GM23338 (cell line): ENCODE measurements at regions not wholly inside any gene's neighbourhood (a gene's known extent, or its start where the extent isn't known, plus 50 kb on each side); places are given as distances from the start of the nearest gene placed in this dataset.

Experiments used
- ATAC-seq: fragments of 200-7000 bp; cut with Tn5 transposase; 3 replicates; pipeline ENCODE4 v1.9.1; 2020
- DNase-seq: peaks from one replicate; pipeline ENCODE4 v3.0.0-alpha.2; 2015; ENCODE audit warnings: low spot score
- H2AFZ ChIP-seq: fragments of 200-600 bp; sonication (generic); 2 replicates; pipeline ENCODE4 v1.8.0; 2016; ENCODE audit warnings: antibody characterized with exemption, mild to moderate bottlenecking, moderate library complexity
- H3F3A ChIP-seq: fragments of 200-600 bp; sonication (generic); replicated peaks from 2 replicates; pipeline ENCODE4 v1.8.0; 2017; ENCODE audit warnings: antibody characterized with exemption, mixed run types, low read depth
- H3K27ac ChIP-seq: fragments of 200-600 bp; sonication (generic); 2 replicates; pipeline ENCODE4 v1.6.1; 2016; ENCODE audit warnings: low read depth
- H3K27me3 ChIP-seq: fragments of 200-600 bp; sonication (generic); 2 replicates; pipeline ENCODE4 v1.8.0; 2016; ENCODE audit warnings: mild to moderate bottlenecking, mixed run types, moderate library complexity; ENCODE audit not compliant: insufficient read depth
- H3K36me3 ChIP-seq: fragments of 200-600 bp; sonication (generic); 2 replicates; pipeline ENCODE4 v1.8.0; 2016; ENCODE audit warnings: mild to moderate bottlenecking; ENCODE audit not compliant: insufficient read depth
- H3K4me1 ChIP-seq: fragments of 200-600 bp; sonication (generic); 2 replicates; pipeline ENCODE4 v1.8.0; 2016; ENCODE audit warnings: mild to moderate bottlenecking, moderate library complexity; ENCODE audit not compliant: insufficient read depth
- H3K4me2 ChIP-seq: fragments of 200-600 bp; sonication (generic); 2 replicates; pipeline ENCODE4 v1.7.1; 2017; ENCODE audit warnings: mixed run types
- H3K4me3 ChIP-seq: fragments of 200-600 bp; sonication (generic); 2 replicates; pipeline ENCODE4 v1.6.1; 2016; ENCODE audit warnings: mixed run types
- H3K79me2 ChIP-seq: fragments of 200-600 bp; sonication (generic); replicated peaks from 2 replicates; pipeline ENCODE4 v1.8.0; 2017; ENCODE audit warnings: mild to moderate bottlenecking; ENCODE audit not compliant: insufficient read depth
- H3K9me2 ChIP-seq: fragments of 200-600 bp; sonication (generic); 2 replicates; pipeline ENCODE4 v1.8.0; 2017; ENCODE audit not compliant: insufficient read depth
- H4K20me1 ChIP-seq: fragments of 200-600 bp; sonication (generic); replicated peaks from 2 replicates; pipeline ENCODE4 v1.8.0; 2017; ENCODE audit warnings: mild to moderate bottlenecking; ENCODE audit not compliant: insufficient read depth
- H3K27ac Mint-ChIP-seq: 2 replicates; pipeline ENCODE4 v1.8.0; 2020; ENCODE audit warnings: inconsistent platforms, mild to moderate bottlenecking, moderate library complexity, mixed read lengths
- H3K27me3 Mint-ChIP-seq: 3 replicates; pipeline ENCODE4 v1.8.0; 2022; ENCODE audit warnings: low read depth, mild to moderate bottlenecking, moderate library complexity, mixed read lengths, inconsistent platforms; ENCODE audit not compliant: insufficient read depth, poor library complexity
- H3K36me3 Mint-ChIP-seq: 3 replicates; pipeline ENCODE4 v1.8.0; 2021; ENCODE audit warnings: low read depth, mild to moderate bottlenecking, inconsistent platforms, moderate library complexity, mixed read lengths
- H3K4me1 Mint-ChIP-seq: 3 replicates; pipeline ENCODE4 v1.8.0; 2020; ENCODE audit warnings: mild to moderate bottlenecking, inconsistent platforms, mixed read lengths
- H3K4me3 Mint-ChIP-seq: 3 replicates; pipeline ENCODE4 v1.8.0; 2021; ENCODE audit warnings: moderate library complexity, mild to moderate bottlenecking, inconsistent platforms, mixed read lengths
- H3K9me3 Mint-ChIP-seq: 3 replicates; pipeline ENCODE4 v1.8.0; 2020; ENCODE audit warnings: moderate library complexity, mild to moderate bottlenecking, inconsistent platforms, mixed read lengths
- CREB1 ChIP-seq: fragments of 250-450 bp; sonication (Bioruptor Pico); IDR thresholded peaks from 2 replicates; pipeline ENCODE4 v1.5.0; 2020; ENCODE audit warnings: low read depth, mild to moderate bottlenecking, moderate library complexity
- CTCF ChIP-seq, 2 experiments: fragments of 200-600 bp in 1 of 2; sonication (generic) in 1 of 2; conservative IDR thresholded peaks; 2 replicates each; pipeline versions ENCODE4 v1.5.1 to v1.6.1; 2016 to 2017; ENCODE audit warnings: antibody characterized with exemption in 2 of 2, low read depth in 2 of 2, mild to moderate bottlenecking in 2 of 2, moderate library complexity in 1 of 2
- ETS1 ChIP-seq: IDR thresholded peaks from 2 replicates; pipeline ENCODE4 v1.6.1; 2016; ENCODE audit warnings: antibody characterized with exemption
- EZH2 ChIP-seq: fragments of 200-600 bp; sonication (generic); IDR thresholded peaks from one replicate; pipeline ENCODE4 v1.8.0; 2017; ENCODE audit warnings: antibody characterized with exemption, mild to moderate bottlenecking, low read depth; ENCODE audit not compliant: unreplicated experiment
- EZH2phosphoT487 ChIP-seq: fragments of 200-600 bp; sonication (generic); IDR thresholded peaks from one replicate; pipeline ENCODE4 v1.8.1; 2018; ENCODE audit warnings: antibody characterized with exemption; ENCODE audit not compliant: unreplicated experiment
- JUNB ChIP-seq: IDR thresholded peaks from one replicate; pipeline ENCODE4 v1.6.1; 2016; ENCODE audit warnings: antibody characterized with exemption; ENCODE audit not compliant: unreplicated experiment
- NANOG ChIP-seq: IDR thresholded peaks from 2 replicates; pipeline ENCODE4 v1.6.1; 2016; ENCODE audit warnings: antibody characterized with exemption, borderline replicate concordance
- POLR2AphosphoS5 ChIP-seq: IDR thresholded peaks from 2 replicates; pipeline ENCODE4 v1.6.1; 2016; ENCODE audit warnings: antibody characterized with exemption, low read depth
- REST ChIP-seq: IDR thresholded peaks from one replicate; pipeline ENCODE4 v1.6.1; 2018; ENCODE audit warnings: antibody characterized with exemption; ENCODE audit not compliant: unreplicated experiment
- STAT1 ChIP-seq: IDR thresholded peaks from one replicate; pipeline ENCODE4 v1.6.1; 2016; ENCODE audit warnings: antibody characterized with exemption; ENCODE audit not compliant: unreplicated experiment
- ZNF114 ChIP-seq: fragments of 250-450 bp; sonication (Bioruptor Pico); IDR thresholded peaks from 2 replicates; pipeline ENCODE4 v1.5.0; 2020; ENCODE audit warnings: mild to moderate bottlenecking, moderate library complexity
- ZNF331 ChIP-seq: fragments of 250-450 bp; sonication (Bioruptor Pico); IDR thresholded peaks from 2 replicates; pipeline ENCODE4 v1.5.0; 2020; ENCODE audit warnings: low read depth, mild to moderate bottlenecking, moderate library complexity
- ZNF462 ChIP-seq: fragments of 250-450 bp; sonication (Bioruptor Pico); IDR thresholded peaks from 2 replicates; pipeline ENCODE4 v1.5.0; 2020; ENCODE audit warnings: mild to moderate bottlenecking, moderate library complexity

GRCh38 chr15:56794165-56794552 is 60.9 kb upstream of the ZNF280D start:
- no peak for TF ChIP-seq ZNF331 (CRISPR knock-in tag)
- TF ChIP-seq NANOG, result no peak
- no peak for TF ChIP-seq STAT1
- TF ChIP-seq ETS1, result no peak
- TF ChIP-seq JUNB, result no peak
- TF ChIP-seq EZH2phosphoT487, result no peak
- no peak for TF ChIP-seq ZNF462 (CRISPR knock-in tag)
- TF ChIP-seq REST, result no peak
- no peak for TF ChIP-seq CTCF (conservative IDR thresholded peaks at IDR 0.05; ENCODE audit: low read depth in 2 of 2)
- no peak for TF ChIP-seq ZNF114 (CRISPR knock-in tag)
- no peak for TF ChIP-seq POLR2AphosphoS5
- no peak for TF ChIP-seq EZH2
- no peak for TF ChIP-seq CREB1 (CRISPR knock-in tag)
- no peak for ATAC-seq
- no peak overlapping the region for H3K4me2 ChIP-seq

More at GRCh38 chr15:56794165-56794552, 60.9 kb upstream of the ZNF280D start:
- peaks cover 22% of the 10 kb centered on the region; the same call in 2 of the 3 replicates for H3K9me3 Mint-ChIP-seq
- Histone ChIP-seq H3K27ac (no peak overlapping the region), H3F3A (no peaks in the 10 kb centered on the region), H3K4me3 (no peak overlapping the region), H2AFZ (no peak overlapping the region), H3K36me3 (no peaks in the 10 kb centered on the region), H4K20me1 (no peaks in the 10 kb centered on the region), H3K79me2 (no peaks in the 10 kb centered on the region), H3K4me1 (no peaks in the 10 kb centered on the region), H3K9me2 (no peaks in the 10 kb centered on the region), H3K27me3 (no peaks in the 10 kb centered on the region)
- H3K27ac Mint-ChIP-seq, result no peak overlapping the region
- DNase-seq, result no peak
- no peak overlapping the region for H3K4me3 Mint-ChIP-seq
- H3K27me3 Mint-ChIP-seq, result no peaks in the 10 kb centered on the region
- no peaks in the 10 kb centered on the region for H3K4me1 Mint-ChIP-seq
- no peaks in the 10 kb centered on the region; the same call in 2 of the 3 replicates for H3K36me3 Mint-ChIP-seq
